Left hindlimb (tissue), 1 donor: ENCODE measurements at regions not wholly inside any gene's neighbourhood (a gene's known extent, or its start where the extent isn't known, plus 50 kb on each side); places are given as distances from the start of the nearest gene placed in this dataset.

Experiments used
- DNase-seq: peaks from one replicate; pipeline ENCODE4 v3.0.0-alpha.2; 2018

- no peak for DNase-seq
Observed at GRCh38 chr10:117934477-117934876, 112.3 kb downstream of the RAB11FIP2 start.

GRCh38 chr10:117936141-117936540, 110.6 kb downstream of the RAB11FIP2 start:
- DNase-seq = peak; percentile 47

GRCh38 chr10:117936566-117936965, 110.2 kb downstream of the RAB11FIP2 start:
- DNase-seq = peak; percentile 49

GRCh38 chr10:117936976-117937375, 109.8 kb downstream of the RAB11FIP2 start:
- no peak for DNase-seq

GRCh38 chr10:117938104-117938503, 108.6 kb downstream of the RAB11FIP2 start:
- DNase-seq = no peak

- no peak for DNase-seq
Observed at GRCh38 chr10:117942226-117942625, 104.5 kb downstream of the RAB11FIP2 start.

GRCh38 chr10:117944676-117945447, 101.9 kb downstream of the RAB11FIP2 start:
- no peak for DNase-seq

- DNase-seq = no peak
Observed at GRCh38 chr10:117945651-117946050, 101.1 kb downstream of the RAB11FIP2 start.

- DNase-seq = no peak
Observed at GRCh38 chr10:117946525-117947070, 100.1 kb downstream of the RAB11FIP2 start.

GRCh38 chr10:117948493-117948892, 98.2 kb downstream of the RAB11FIP2 start:
- no peak for DNase-seq

- no peak for DNase-seq
Observed at GRCh38 chr10:117950408-117950807, 96.3 kb downstream of the RAB11FIP2 start.
